ENCODE measurements at regions not wholly inside any gene's neighbourhood (a gene's known extent, or its start where the extent isn't known, plus 50 kb on each side); places are given as distances from the start of the nearest gene placed in this dataset.

DNA sequence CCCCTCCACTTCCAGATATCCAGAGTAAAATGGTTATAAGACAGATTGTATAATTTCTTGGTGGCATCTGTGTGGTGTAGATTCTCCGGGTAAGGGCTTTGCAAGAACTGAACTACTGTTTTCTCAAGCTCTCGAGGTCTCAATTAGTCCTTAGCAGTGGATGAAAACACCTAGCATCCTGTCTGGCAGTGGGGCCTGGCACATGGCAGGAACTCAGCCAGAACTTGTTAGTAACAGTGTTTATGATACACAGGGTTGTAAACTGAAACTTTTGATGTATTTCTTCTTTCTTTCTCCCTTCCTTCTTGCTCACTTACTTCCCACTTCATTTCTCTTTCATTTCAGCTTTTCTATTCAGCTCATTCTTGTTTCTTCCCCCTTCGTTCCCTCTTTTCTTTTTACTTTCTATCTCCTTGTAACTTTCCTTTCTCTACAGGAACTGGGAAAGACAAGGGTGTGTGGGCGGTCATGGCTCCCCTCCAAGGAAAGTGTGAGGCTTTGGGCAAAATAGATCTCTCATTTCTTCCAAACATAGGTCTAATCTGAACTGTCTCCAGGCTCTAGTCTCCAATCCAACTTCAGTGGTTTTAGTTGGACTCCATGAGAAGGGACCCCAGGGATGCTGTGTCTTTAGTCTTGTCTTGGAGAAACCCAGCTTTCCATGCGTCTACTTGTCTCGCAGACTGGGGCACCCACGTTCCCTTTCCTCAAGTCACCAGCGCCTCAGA, 159.7 kb downstream of the PAH start:
- no peaks in the 10 kb centered on the region for H3K4me1 ChIP-seq (ENCODE audit: low read depth)
- no peaks in the 10 kb centered on the region for H3K27me3 ChIP-seq
- no peak overlapping the region for H3K27ac ChIP-seq
- no peaks in the 10 kb centered on the region for H3K9me3 ChIP-seq (ENCODE audit: low read depth)
- no peaks in the 10 kb centered on the region for H3K36me3 ChIP-seq
- no peak overlapping the region for H3K4me3 ChIP-seq
- TF ChIP-seq, protein P1, sequence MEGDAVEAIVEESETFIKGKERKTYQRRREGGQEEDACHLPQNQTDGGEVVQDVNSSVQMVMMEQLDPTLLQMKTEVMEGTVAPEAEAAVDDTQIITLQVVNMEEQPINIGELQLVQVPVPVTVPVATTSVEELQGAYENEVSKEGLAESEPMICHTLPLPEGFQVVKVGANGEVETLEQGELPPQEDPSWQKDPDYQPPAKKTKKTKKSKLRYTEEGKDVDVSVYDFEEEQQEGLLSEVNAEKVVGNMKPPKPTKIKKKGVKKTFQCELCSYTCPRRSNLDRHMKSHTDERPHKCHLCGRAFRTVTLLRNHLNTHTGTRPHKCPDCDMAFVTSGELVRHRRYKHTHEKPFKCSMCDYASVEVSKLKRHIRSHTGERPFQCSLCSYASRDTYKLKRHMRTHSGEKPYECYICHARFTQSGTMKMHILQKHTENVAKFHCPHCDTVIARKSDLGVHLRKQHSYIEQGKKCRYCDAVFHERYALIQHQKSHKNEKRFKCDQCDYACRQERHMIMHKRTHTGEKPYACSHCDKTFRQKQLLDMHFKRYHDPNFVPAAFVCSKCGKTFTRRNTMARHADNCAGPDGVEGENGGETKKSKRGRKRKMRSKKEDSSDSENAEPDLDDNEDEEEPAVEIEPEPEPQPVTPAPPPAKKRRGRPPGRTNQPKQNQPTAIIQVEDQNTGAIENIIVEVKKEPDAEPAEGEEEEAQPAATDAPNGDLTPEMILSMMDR (IDR thresholded peaks at IDR 0.05; ENCODE audit: low read depth, low read length) = no peak
- peak in 1 of 2 donors; percentile 60 for DNase-seq (ENCODE audit: low read depth in 1 of 2, low spot score in 1 of 2)

DNA sequence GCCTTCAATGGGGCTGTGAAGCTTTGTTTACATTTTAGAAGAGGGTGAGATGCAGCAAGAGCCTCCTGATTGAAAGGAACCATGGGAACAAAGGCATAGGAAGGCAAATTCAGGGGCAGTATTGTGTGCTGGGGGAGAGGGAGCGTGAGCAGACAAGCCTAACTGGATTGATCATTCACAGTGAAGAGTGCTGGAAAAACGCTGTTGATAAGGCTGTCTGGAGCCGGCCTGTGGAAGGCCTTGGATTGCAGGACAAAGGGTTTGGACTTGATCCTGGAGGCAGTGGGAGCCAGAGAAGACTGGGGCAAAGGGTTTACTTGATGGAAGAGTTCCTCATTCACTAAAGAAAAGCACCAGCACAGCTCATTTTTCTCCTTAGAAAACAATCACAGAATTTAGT, 160.5 kb downstream of the PAH start:
- Histone ChIP-seq H3K9me3 (ENCODE audit: low read depth) (no peaks in the 10 kb centered on the region), H3K27ac (no peak overlapping the region)
- peak in 1 of 2 donors; percentile 53 for DNase-seq (ENCODE audit: low read depth in 1 of 2, low spot score in 1 of 2)

DNA sequence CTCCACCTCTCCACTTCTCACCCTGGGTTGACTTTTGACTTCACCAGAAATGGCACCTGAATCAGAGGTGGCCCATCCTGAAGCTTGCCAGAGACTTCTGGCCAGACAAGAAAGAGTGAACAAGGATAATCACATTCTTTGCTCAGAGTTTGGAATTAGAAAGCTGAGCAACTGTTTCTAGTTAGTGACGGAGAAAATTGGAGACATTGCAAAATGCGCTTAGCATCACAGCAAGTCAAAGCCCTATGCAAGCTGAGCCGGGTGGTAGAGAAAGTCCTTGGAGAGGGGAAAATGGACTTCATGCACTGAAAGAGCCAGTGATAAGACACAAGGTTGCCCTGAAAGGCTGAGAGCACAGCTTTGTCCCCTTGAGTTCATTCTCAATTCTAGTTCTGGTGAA, 161.8 kb downstream of the PAH start:
- no peaks in the 10 kb centered on the region for H3K27me3 ChIP-seq
- H3K27ac ChIP-seq = no peak overlapping the region
- TF ChIP-seq, protein P1 (IDR thresholded peaks at IDR 0.05; ENCODE audit: low read depth, low read length) = no peak
- DNase-seq (ENCODE audit: low read depth in 1 of 2, low spot score in 1 of 2) = no peak
- H3K4me3 ChIP-seq = no peak overlapping the region
- no peaks in the 10 kb centered on the region for H3K9me3 ChIP-seq (ENCODE audit: low read depth)
- H3K36me3 ChIP-seq = no peaks in the 10 kb centered on the region
- no peaks in the 10 kb centered on the region for H3K4me1 ChIP-seq (ENCODE audit: low read depth)

More for the DNA sequence above, 160.5 kb downstream of the PAH start:
- Histone ChIP-seq H3K36me3 (no peaks in the 10 kb centered on the region), H3K4me3 (no peak overlapping the region), H3K27me3 (no peaks in the 10 kb centered on the region), H3K4me1 (ENCODE audit: low read depth) (no peaks in the 10 kb centered on the region)
- TF ChIP-seq, protein P1 (IDR thresholded peaks at IDR 0.05; ENCODE audit: low read depth, low read length) = no peak

GRCh38 chr12:102753802-102754201, 163.2 kb downstream of the PAH start:
- Histone ChIP-seq H3K27me3 (no peaks in the 10 kb centered on the region), H3K27ac (no peak overlapping the region), H3K4me1 (ENCODE audit: low read depth) (no peaks in the 10 kb centered on the region), H3K4me3 (no peak overlapping the region), H3K36me3 (no peaks in the 10 kb centered on the region), H3K9me3 (ENCODE audit: low read depth) (no peaks in the 10 kb centered on the region)
- DNase-seq (ENCODE audit: low read depth in 1 of 2, low spot score in 1 of 2) = no peak
- TF ChIP-seq, protein P1 (IDR thresholded peaks at IDR 0.05; ENCODE audit: low read depth, low read length) = no peak

DNA sequence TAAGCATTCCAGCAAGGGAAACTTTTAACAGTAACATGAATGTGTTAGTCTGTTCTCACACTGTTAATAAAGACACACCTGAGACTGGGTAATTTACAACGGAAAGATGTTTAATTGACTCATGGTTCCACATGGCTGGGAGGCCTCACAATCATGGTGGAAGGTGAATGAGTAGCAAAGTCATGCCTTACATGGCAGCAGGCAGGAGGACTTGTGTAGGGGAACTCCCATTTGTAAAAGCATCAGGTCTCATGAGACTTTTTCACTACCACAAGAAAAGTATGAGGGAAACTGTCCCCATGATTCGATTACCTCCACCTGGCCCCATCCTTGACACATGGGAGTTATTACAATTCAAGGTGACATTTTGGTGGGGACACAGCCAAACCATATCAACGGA, 168.3 kb downstream of the PAH start:
- TF ChIP-seq, protein P1 (IDR thresholded peaks at IDR 0.05; ENCODE audit: low read depth, low read length) = no peak

More for the DNA sequence above, 168.3 kb downstream of the PAH start:
- no peak overlapping the region for H3K27ac ChIP-seq
- no peaks in the 10 kb centered on the region for H3K27me3 ChIP-seq
- H3K4me1 ChIP-seq (ENCODE audit: low read depth) = no peaks in the 10 kb centered on the region
- no peaks in the 10 kb centered on the region for H3K9me3 ChIP-seq (ENCODE audit: low read depth)
- H3K36me3 ChIP-seq = no peaks in the 10 kb centered on the region
- DNase-seq (ENCODE audit: low read depth in 1 of 2, low spot score in 1 of 2) = no peak
- H3K4me3 ChIP-seq = no peak overlapping the region

All from cardiac muscle cell (in vitro differentiated cells and primary cell).